Astrocyte (in vitro differentiated cells and primary cell): ENCODE measurements at regions not wholly inside any gene's neighbourhood (a gene's known extent, or its start where the extent isn't known, plus 50 kb on each side); places are given as distances from the start of the nearest gene placed in this dataset.

Experiments used
- DNase-seq: peaks from one replicate; pipeline ENCODE4 v3.0.0-alpha.2; 2010; ENCODE audit warnings: low read depth
- FAIRE-seq: peaks from 2 replicates; lab custom pipeline; 2011; peaks lifted over from hg19 to GRCh38; lab: Jason Lieb, UNC
- H2AFZ ChIP-seq: 2 replicates; pipeline ENCODE4 v1.6.0; 2012; ENCODE audit warnings: low read depth, low read length, inconsistent platforms
- H3K27ac ChIP-seq: 2 replicates; pipeline ENCODE4 v1.5.1; 2011; ENCODE audit warnings: low read depth, low read length, inconsistent platforms
- H3K27me3 ChIP-seq: 2 replicates; pipeline ENCODE4 v1.6.0; 2011; ENCODE audit warnings: low read length, inconsistent platforms; ENCODE audit not compliant: insufficient read depth
- H3K36me3 ChIP-seq: 2 replicates; pipeline ENCODE4 v1.5.1; 2011; ENCODE audit warnings: low read length, inconsistent platforms; ENCODE audit not compliant: insufficient read depth
- H3K4me1 ChIP-seq: 2 replicates; pipeline ENCODE4 v1.5.1; 2011; ENCODE audit warnings: low read length, inconsistent platforms; ENCODE audit not compliant: insufficient read depth
- H3K4me2 ChIP-seq: 2 replicates; pipeline ENCODE4 v1.6.0; 2012; ENCODE audit warnings: low read length, inconsistent platforms
- H3K4me3 ChIP-seq: 2 replicates; pipeline ENCODE4 v1.5.1; 2011; ENCODE audit warnings: low read depth, mild to moderate bottlenecking, low read length, inconsistent platforms; ENCODE audit not compliant: insufficient read depth
- H3K79me2 ChIP-seq: 2 replicates; pipeline ENCODE4 v1.6.0; 2012; ENCODE audit warnings: mild to moderate bottlenecking, low read length, inconsistent platforms; ENCODE audit not compliant: insufficient read depth
- H3K9ac ChIP-seq: 2 replicates; pipeline ENCODE4 v1.6.0; 2012; ENCODE audit warnings: mild to moderate bottlenecking, low read length, inconsistent platforms
- H3K9me3 ChIP-seq: 2 replicates; pipeline ENCODE4 v1.5.1; 2012; ENCODE audit warnings: low read depth, mild to moderate bottlenecking, low read length, inconsistent platforms; ENCODE audit not compliant: insufficient read depth
- H4K20me1 ChIP-seq: 2 replicates; pipeline ENCODE4 v1.6.0; 2012; ENCODE audit warnings: low read length, inconsistent platforms; ENCODE audit not compliant: insufficient read depth
- H3K27ac Mint-ChIP-seq: one replicate; pipeline ENCODE4 v1.8.0; 2021; ENCODE audit warnings: mild to moderate bottlenecking, mixed read lengths; ENCODE audit not compliant: unreplicated experiment
- H3K27me3 Mint-ChIP-seq: one replicate; pipeline ENCODE4 v1.8.0; 2021; ENCODE audit warnings: low read depth, mixed read lengths; ENCODE audit not compliant: unreplicated experiment
- H3K36me3 Mint-ChIP-seq: one replicate; pipeline ENCODE4 v1.8.0; 2021; ENCODE audit warnings: low read depth, mixed read lengths; ENCODE audit not compliant: unreplicated experiment
- H3K4me1 Mint-ChIP-seq: one replicate; pipeline ENCODE4 v1.8.0; 2021; ENCODE audit warnings: low read depth, mixed read lengths; ENCODE audit not compliant: unreplicated experiment
- H3K4me3 Mint-ChIP-seq: one replicate; pipeline ENCODE4 v1.8.0; 2021; ENCODE audit warnings: mild to moderate bottlenecking, moderate library complexity, mixed read lengths; ENCODE audit not compliant: unreplicated experiment
- H3K9me3 Mint-ChIP-seq: one replicate; pipeline ENCODE4 v1.8.0; 2021; ENCODE audit warnings: mild to moderate bottlenecking, mixed read lengths; ENCODE audit not compliant: unreplicated experiment
- CTCF ChIP-seq: IDR thresholded peaks from 2 replicates; pipeline ENCODE4 v1.5.1; 2011; ENCODE audit warnings: low read depth, mild to moderate bottlenecking, inconsistent platforms, low read length, moderate library complexity; ENCODE audit not compliant: insufficient read depth
- EZH2 ChIP-seq: IDR thresholded peaks from 2 replicates; pipeline ENCODE4 v1.6.1; 2012; ENCODE audit warnings: mild to moderate bottlenecking, low read length, inconsistent platforms; ENCODE audit not compliant: insufficient read depth

DNA sequence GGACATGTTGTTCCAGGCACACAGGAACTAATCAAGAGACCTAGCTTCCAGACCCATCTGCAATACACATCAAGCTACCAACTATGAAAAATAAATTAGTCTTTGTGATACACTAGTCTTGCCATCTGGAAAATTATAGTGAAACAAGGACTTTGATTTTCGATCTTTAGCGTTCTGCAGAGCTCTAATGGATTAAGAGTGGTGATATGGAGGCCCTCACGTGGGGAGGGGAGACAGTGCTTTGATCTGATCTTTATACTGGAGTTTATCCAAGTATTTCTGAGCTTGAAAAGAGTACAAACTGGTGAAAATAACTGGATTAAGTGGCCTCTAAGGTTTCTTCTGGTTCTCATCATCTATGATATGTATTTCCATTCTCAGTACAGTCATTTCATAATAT, 273.4 kb upstream of the CDH7 start:
- H3K27ac Mint-ChIP-seq = no peak overlapping the region
- no peak overlapping the region for H3K4me2 ChIP-seq
- H3K4me1 ChIP-seq = no peaks in the 10 kb centered on the region
- no peaks in the 10 kb centered on the region for H3K79me2 ChIP-seq
- no peaks in the 10 kb centered on the region for H3K36me3 Mint-ChIP-seq
- no peak overlapping the region for H3K4me3 ChIP-seq
- DNase-seq (no peak), FAIRE-seq (no peak)
- no peak for TF ChIP-seq EZH2
- no peak for TF ChIP-seq CTCF
- H3K27me3 Mint-ChIP-seq = no peaks in the 10 kb centered on the region
- H4K20me1 ChIP-seq = no peaks in the 10 kb centered on the region
- H3K27me3 ChIP-seq = no peaks in the 10 kb centered on the region
- H3K4me1 Mint-ChIP-seq = no peaks in the 10 kb centered on the region
- H3K9ac ChIP-seq = no peak overlapping the region
- H2AFZ ChIP-seq = no peak overlapping the region
- no peaks in the 10 kb centered on the region for H3K9me3 ChIP-seq
- no peaks in the 10 kb centered on the region for H3K36me3 ChIP-seq
- H3K27ac ChIP-seq = no peak overlapping the region
- H3K4me3 Mint-ChIP-seq = no peak overlapping the region
- H3K9me3 Mint-ChIP-seq = no peaks in the 10 kb centered on the region

GRCh38 chr18:65468881-65469280, 281.9 kb upstream of the CDH7 start:
- no peak overlapping the region for H3K27ac Mint-ChIP-seq
- no peaks in the 10 kb centered on the region for H3K9me3 Mint-ChIP-seq
- no peak overlapping the region for H3K4me3 Mint-ChIP-seq
- H3K4me2 ChIP-seq = no peak overlapping the region
- H3K4me3 ChIP-seq = no peak overlapping the region
- H3K36me3 ChIP-seq = no peaks in the 10 kb centered on the region
- H4K20me1 ChIP-seq = no peaks in the 10 kb centered on the region
- no peaks in the 10 kb centered on the region for H3K79me2 ChIP-seq
- H3K9me3 ChIP-seq = no peaks in the 10 kb centered on the region
- no peak overlapping the region for H3K9ac ChIP-seq
- H3K4me1 Mint-ChIP-seq = no peaks in the 10 kb centered on the region
- TF ChIP-seq EZH2 = no peak
- no peak for TF ChIP-seq CTCF
- FAIRE-seq (no peak), DNase-seq (no peak)
- no peak overlapping the region for H2AFZ ChIP-seq
- H3K27me3 ChIP-seq = no peaks in the 10 kb centered on the region
- no peaks in the 10 kb centered on the region for H3K36me3 Mint-ChIP-seq
- no peaks in the 10 kb centered on the region for H3K27me3 Mint-ChIP-seq
- H3K4me1 ChIP-seq = no peaks in the 10 kb centered on the region
- H3K27ac ChIP-seq = no peak overlapping the region

DNA sequence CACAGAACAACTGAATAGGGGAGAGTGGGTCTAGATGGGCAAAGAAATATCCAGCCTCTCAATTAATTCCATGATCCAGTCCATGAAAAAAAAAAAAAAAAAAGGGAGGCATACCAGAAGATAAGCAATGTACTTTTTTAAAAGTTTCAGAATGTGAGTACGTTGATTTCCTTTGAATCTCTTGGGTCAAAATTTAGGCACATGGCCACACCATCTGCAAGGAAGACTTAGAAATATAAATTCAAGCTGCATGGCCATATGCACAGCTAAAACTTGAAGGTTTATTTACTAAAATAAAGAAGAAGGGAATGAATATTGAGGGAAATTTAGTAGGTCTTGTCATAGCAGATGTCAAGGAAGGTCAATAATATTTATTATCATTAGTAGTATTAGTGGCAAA, 286.5 kb upstream of the CDH7 start:
- Histone ChIP-seq H3K4me3 (no peak overlapping the region), H4K20me1 (no peaks in the 10 kb centered on the region), H3K27ac (no peak overlapping the region), H3K4me2 (no peak overlapping the region), H3K9me3 (no peaks in the 10 kb centered on the region), H3K4me1 (no peaks in the 10 kb centered on the region), H3K79me2 (no peaks in the 10 kb centered on the region), H2AFZ (no peak overlapping the region), H3K36me3 (no peaks in the 10 kb centered on the region), H3K27me3 (no peaks in the 10 kb centered on the region), H3K9ac (no peak overlapping the region)
- no peak for FAIRE-seq
- Mint-ChIP-seq H3K36me3 (no peaks in the 10 kb centered on the region), H3K27ac (no peak overlapping the region), H3K4me1 (no peaks in the 10 kb centered on the region), H3K27me3 (no peaks in the 10 kb centered on the region), H3K4me3 (no peak overlapping the region), H3K9me3 (no peaks in the 10 kb centered on the region)
- no peak for DNase-seq
- TF ChIP-seq EZH2 (no peak), CTCF (no peak)
